Stimulated activated CD4-positive, alpha-beta T cell treated with anti-CD3 and anti-CD28 coated beads, Interleukin-1b, Interleukin-23, amount 100 ng/mL, for 24 hours (primary cell): ENCODE measurements at regions not wholly inside any gene's neighbourhood (a gene's known extent, or its start where the extent isn't known, plus 50 kb on each side); places are given as distances from the start of the nearest gene placed in this dataset.
"Not testable (repeated sequence)": the region's sequence is repeated elsewhere in the genome, so short reads cannot be mapped to it uniquely, and the experiment has no call there.

Source experiments
- DNase-seq, 4 experiments: peaks; one replicate each; pipeline ENCODE4 v3.0.0-alpha.2; 2020; ENCODE audit warnings: low read depth in 4 of 4, low spot score in 1 of 4

DNA sequence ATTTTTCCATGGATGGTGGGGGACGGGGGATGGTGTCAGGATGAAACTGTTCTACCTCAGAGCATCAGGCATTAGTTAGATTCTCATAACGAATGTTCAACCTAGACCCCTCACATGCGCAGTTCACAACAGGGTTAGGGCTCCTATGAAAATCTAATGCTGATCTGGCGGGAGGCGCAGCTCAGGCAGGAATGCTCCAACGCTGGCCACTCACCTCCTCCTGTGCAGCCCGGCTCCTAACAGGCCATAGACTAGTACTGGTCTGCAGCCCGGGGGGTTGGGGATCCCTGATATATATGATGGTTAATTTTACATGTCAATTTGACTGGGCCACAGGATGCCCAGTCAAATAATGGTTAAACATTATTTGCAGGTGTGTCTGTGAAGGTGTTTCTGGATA lies 199.0 kb upstream of the NR4A3 start:
- DNase-seq = no peak

GRCh38 chr9:99623780-99624364 lies 197.8 kb upstream of the NR4A3 start:
- no peak for DNase-seq

DNA sequence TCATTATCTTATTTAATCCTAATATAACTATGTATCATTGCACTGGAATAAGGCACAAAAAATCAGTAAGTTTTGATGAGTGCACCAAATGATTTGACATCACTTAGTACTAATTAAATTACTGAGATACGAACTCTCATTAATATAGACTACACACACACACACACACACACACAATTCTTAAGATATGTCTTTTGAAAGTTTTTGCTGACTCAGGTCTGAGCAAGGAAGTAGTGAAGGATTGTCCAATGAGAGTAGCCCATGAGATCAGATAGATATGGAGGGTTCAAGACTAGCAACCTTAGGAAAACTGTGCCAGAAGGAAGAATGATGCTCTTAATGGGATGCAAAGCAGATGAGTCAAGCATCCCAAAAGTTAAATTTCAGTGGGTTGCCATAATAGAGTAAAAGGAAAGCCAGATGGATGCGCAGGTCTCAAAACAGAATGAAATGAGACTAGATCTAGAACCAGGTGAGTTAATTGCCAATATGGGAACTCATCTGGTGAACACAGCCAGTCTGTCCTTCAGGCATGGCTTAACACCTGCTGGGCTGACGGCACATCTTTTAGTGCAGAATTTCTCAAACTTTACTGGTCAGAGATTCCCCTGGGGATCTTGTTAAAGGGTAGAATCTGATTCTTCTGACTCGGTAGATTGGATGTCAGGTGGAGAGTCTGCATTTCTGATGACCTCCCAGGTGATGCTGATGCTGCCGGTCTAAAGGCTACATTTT lies 197.0 kb upstream of the NR4A3 start:
- no peak for DNase-seq

DNA sequence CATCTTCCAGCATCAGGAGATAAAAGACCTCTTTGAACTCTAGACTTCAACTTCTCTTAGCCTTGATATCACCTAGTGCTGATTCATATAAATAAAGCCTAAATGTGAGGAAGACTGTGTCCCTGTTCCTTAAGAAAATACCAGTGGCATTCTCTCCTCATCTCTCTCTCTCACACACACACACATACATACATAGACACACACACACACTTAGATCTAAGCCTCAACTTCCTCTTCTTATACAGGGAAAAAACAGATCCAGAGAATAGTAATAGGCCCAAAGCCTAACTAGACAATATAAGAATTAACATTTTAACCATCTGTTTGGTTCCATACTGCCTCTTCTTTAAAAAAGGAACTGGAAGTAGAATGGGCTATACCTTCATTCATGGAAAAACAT lies 195.3 kb upstream of the NR4A3 start:
- no peak for DNase-seq

DNA sequence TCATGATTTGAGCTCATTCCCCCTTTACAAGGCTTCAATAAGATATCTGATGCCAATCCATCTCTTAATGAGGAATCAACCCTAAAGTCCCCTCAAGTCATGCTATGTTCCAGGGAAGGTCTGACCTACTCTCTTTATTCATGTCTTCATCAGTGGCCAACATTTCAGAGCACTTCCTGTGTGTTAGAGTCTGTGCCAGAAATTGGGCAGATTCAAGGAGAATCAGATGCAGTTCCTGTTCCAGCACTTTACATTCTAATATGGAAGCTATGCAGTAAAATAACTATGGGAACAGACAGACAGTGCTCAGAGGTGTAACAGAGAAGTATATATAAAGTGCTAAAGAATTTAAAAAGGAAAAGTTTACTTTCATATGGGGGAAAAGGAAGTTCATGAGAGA lies 193.4 kb upstream of the NR4A3 start:
- no peak for DNase-seq

DNA sequence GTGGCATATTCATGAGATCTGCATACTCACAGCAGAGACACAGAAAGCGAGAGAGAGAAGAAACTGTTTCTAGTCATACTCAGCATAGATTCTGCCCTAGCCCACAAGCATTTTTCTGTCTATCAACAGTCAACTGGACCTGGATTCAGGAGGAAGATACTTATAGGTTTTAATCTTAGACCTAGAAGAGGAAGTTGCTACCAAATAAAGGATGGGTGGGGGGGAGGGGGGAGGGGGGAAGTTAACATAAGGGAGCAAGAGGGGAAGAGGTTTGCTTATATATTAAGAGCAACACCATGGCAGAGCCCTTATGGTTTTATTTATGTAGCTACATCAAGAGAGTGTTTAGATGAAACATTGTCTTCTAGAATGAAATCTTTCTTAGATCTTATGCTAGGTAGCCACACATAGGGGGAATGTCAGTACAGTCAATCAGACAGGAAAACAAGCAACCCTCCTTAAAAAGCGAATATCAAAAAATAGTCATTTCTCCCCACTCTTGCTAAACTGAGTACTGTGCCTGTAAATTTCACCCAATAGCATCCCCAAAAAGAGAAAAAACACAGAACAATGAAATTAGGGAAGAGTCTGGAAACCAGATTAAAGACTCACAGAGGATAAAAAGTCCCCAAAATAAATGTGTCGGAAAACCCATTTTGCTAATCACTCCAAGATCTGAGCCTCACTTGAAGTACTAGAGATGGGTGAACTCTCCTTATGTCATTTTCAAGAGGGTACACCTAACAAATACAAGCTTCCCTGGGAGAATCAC lies 192.7 kb upstream of the NR4A3 start:
- no peak for DNase-seq

- DNase-seq = no peak
Measured at GRCh38 chr9:99632349-99633038, 189.2 kb upstream of the NR4A3 start.

GRCh38 chr9:99633265-99633664 lies 188.4 kb upstream of the NR4A3 start:
- DNase-seq = no peak

- no peak for DNase-seq
Measured at GRCh38 chr9:99634186-99634585, 187.5 kb upstream of the NR4A3 start.

DNA sequence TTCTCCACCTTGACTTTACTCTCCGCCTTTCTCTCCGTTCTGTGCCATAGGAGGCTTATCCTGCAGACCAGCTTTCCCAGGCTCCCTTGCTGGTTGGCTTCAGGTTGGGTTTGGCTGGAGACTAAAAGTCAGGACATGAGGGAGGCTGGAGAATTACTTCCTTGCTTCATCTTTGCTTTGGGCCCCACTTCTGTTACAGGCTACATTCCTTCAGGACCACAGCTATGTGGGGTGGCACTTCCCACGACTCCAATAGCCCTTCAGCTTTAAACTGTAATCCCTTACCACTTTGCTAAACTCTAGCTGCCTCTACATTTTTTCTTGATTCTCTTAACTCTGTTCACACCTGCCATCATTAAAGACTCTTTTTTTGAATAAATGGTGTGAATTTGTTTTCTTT lies 186.7 kb upstream of the NR4A3 start:
- no peak for DNase-seq

DNA sequence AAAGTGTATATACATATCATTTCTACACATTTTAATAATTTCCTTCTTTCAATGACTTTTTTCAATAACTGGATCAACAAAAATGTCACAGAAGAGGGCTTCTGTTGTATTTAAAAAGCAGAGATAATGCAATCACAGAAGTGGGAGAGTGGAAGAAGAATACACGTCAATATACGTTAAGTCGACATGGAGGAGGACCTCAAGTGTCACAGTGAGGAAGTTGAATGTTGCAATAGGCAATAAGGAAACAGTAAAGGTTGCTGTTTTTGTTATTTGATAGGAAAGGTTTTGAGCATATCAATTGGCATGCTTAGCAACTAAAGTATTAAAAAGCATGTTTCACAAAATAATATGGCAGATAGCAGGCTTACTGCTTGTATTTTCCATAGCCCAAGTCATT lies 184.0 kb upstream of the NR4A3 start:
- no peak for DNase-seq

DNA sequence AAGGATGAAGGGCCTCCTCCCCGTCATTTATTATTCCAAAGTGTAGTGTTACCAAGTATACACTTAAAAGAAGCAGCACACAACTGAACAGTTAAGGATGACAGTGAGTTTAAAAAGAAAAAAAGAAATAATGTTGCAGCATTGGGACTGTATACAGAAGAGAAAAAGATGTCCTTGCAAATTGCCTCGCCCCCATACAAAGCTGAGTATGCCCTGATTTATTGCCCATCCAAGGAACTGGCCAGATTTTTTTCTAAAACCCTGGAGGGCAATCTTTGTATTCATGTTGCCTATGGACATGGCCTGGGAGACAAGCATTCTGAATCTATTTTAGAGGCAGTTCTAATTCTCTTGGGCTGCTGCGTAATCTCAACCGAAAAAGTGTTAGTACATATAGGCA lies 182.7 kb upstream of the NR4A3 start:
- no peak for DNase-seq

DNA sequence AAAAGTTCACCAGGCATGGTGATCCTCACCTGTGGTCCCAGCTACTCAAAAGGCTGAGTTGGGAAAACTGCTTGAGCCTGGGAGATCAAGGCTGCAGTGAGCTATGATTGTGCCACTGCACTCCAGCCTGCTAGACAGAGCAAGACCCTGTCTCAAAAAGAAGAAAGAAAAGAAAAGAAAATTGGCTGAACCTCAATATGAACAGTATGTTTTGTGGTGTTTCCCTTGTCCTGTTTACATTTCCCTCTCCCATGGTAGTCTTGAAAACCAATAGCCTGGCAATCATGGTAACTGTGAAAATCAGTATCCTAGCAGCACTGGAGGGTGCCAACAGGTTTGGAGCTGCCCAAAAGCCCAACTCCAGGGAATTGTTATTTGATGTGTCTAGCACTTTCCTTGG lies 174.1 kb upstream of the NR4A3 start:
- no peak for DNase-seq

- DNase-seq = no peak
Measured at GRCh38 chr9:99650187-99650874, 171.4 kb upstream of the NR4A3 start.

DNA sequence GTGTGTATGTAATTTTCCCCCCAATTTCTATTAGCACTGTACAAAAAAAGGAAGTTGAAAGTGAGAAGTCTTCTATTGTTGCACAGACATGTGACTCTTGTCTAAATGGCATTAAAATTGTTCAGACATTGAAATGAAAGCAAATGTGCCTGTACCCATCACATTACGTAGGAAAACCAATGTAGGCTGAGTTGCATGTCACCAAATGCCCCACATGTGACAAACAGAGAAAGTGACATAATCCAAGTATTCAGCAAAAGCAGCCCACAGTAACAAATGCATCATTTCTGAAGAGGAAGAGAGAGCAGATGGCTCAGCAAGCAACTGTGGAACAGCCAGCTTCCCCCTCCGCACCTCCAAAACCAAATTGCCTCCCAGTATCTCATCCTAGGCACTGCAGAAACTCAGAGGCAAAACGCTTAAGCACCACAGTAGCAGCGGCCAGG lies 161.5 kb upstream of the NR4A3 start:
- no peak for DNase-seq

- no peak for DNase-seq
Measured at GRCh38 chr9:99663297-99663696, 158.4 kb upstream of the NR4A3 start.

GRCh38 chr9:99663856-99664255 lies 157.8 kb upstream of the NR4A3 start:
- DNase-seq = no peak

DNA sequence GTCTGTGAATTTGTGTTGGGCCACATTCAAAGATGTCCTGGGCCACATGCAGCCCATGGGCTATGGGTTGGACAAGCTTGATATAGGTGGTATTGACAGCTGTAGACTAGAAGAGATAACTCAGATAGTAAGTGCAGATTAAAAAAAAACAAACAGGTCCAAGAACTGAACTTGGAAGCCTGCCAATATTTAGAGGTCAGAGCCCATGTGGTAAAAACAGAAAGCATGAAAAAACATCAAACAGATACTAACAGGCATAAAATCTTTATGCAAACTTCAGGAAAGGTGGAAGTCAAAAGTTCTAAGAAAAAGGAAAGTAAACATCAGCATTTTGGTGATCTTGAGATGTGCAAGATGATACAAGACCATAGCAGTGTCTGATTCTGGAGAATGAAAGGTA lies 155.1 kb upstream of the NR4A3 start:
- DNase-seq = no peak

- DNase-seq = not testable (repeated sequence)
Measured at GRCh38 chr9:99670886-99671285, 150.8 kb upstream of the NR4A3 start.

GRCh38 chr9:99677281-99677680 lies 144.4 kb upstream of the NR4A3 start:
- DNase-seq = no peak

- DNase-seq = no peak
Measured at GRCh38 chr9:99678566-99678965, 143.1 kb upstream of the NR4A3 start.
